GM20431 (cell line): ENCODE measurements at regions not wholly inside any gene's neighbourhood (a gene's known extent, or its start where the extent isn't known, plus 50 kb on each side); places are given as distances from the start of the nearest gene placed in this dataset.

ENCODE experiments used
- in situ Hi-C: fragments of 300-500 bp; cut with MseI, MboI; formaldehyde crosslinking; loops from one replicate; pipeline ENCODE4 v1.15.0; 2020; ENCODE audit warnings: low sequenced_read_pairs; ENCODE audit not compliant: unreplicated experiment

GRCh38 chr12:27178723-27179399, 65.2 kb upstream of the STK38L start:
- in situ Hi-C loops = no loop called here

GRCh38 chr12:27179400-27180214, 64.5 kb upstream of the STK38L start:
- in situ Hi-C loops = no loop called here

GRCh38 chr12:27180906-27181505, 63.1 kb upstream of the STK38L start:
- in situ Hi-C loops = no loop called here

GRCh38 chr12:27183342-27183741, 60.7 kb upstream of the STK38L start:
- in situ Hi-C loops = no loop called here

GRCh38 chr12:27185234-27186021, 58.7 kb upstream of the STK38L start:
- in situ Hi-C loops = no loop called here

GRCh38 chr12:27186022-27186839, 57.9 kb upstream of the STK38L start:
- in situ Hi-C loops = no loop called here

- in situ Hi-C loops = no loop called here
Observed at GRCh38 chr12:27187697-27188096, 56.4 kb upstream of the STK38L start.

GRCh38 chr12:27190761-27191160, 53.3 kb upstream of the STK38L start:
- in situ Hi-C loops = no loop called here

GRCh38 chr12:27191531-27191930, 52.6 kb upstream of the STK38L start:
- in situ Hi-C loops = no loop called here

GRCh38 chr12:27192118-27192802, 51.8 kb upstream of the STK38L start:
- in situ Hi-C loops = no loop called here

- in situ Hi-C loops = no loop called here
Observed at GRCh38 chr12:27193106-27193505, 51.0 kb upstream of the STK38L start.

- in situ Hi-C loops = no loop called here
Observed at GRCh38 chr12:27193854-27194544, 50.1 kb upstream of the STK38L start.
